Neural cell (in vitro differentiated cells): ENCODE measurements at regions not wholly inside any gene's neighbourhood (a gene's known extent, or its start where the extent isn't known, plus 50 kb on each side); places are given as distances from the start of the nearest gene placed in this dataset.

Experiments
- H2AFZ ChIP-seq: fragments of 200-600, 300-800 bp; sonication (generic), shearing (Covaris generic); 2 replicates; pipeline ENCODE4 v1.6.0; 2014; ENCODE audit warnings: low read depth, mild to moderate bottlenecking, antibody characterized with exemption, low read length, moderate library complexity
- H3F3A ChIP-seq: fragments of 200-600 bp; shearing (Covaris generic); 2 replicates; pipeline ENCODE4 v1.6.1; 2016; ENCODE audit warnings: mild to moderate bottlenecking, moderate library complexity, mixed read lengths, antibody characterized with exemption, low read length; ENCODE audit not compliant: insufficient read depth, poor library complexity, severe bottlenecking
- H3K27ac ChIP-seq: fragments of 200-600, 300-800 bp; sonication (generic), shearing (Covaris generic); 2 replicates; pipeline ENCODE4 v1.5.1; 2014; ENCODE audit warnings: mild to moderate bottlenecking, low read length, moderate library complexity
- H3K27me3 ChIP-seq: fragments of 300-800, 200-600 bp; sonication (generic), shearing (Covaris generic); 2 replicates; pipeline ENCODE4 v1.6.0; 2014; ENCODE audit warnings: mild to moderate bottlenecking, low read depth, low read length, moderate library complexity; ENCODE audit not compliant: insufficient read depth
- H3K36me3 ChIP-seq: fragments of 300-800, 200-600 bp; sonication (generic), shearing (Covaris generic); 2 replicates; pipeline ENCODE4 v1.5.1; 2014; ENCODE audit warnings: mild to moderate bottlenecking, antibody characterized with exemption, low read length, moderate library complexity; ENCODE audit not compliant: insufficient read depth
- H3K4me2 ChIP-seq: fragments of 300-800, 200-600 bp; sonication (generic), shearing (Covaris generic); 2 replicates; pipeline ENCODE4 v1.6.0; 2014; ENCODE audit warnings: mild to moderate bottlenecking, low read length
- H3K4me3 ChIP-seq: fragments of 300-800, 200-600 bp; sonication (generic), shearing (Covaris generic); 2 replicates; pipeline ENCODE4 v1.5.1; 2014; ENCODE audit warnings: mild to moderate bottlenecking, low read length, moderate library complexity
- H3K79me2 ChIP-seq: fragments of 200-600 bp; shearing (Covaris generic); replicated peaks from 2 replicates; pipeline ENCODE4 v1.6.0; 2014; ENCODE audit warnings: mild to moderate bottlenecking, low read length, moderate library complexity; ENCODE audit not compliant: insufficient read depth
- H3K9ac ChIP-seq: fragments of 300-800, 200-600 bp; sonication (generic), shearing (Covaris generic); 2 replicates; pipeline ENCODE4 v1.6.1; 2016; ENCODE audit warnings: mild to moderate bottlenecking, low read length, mixed read lengths
- H3K9me2 ChIP-seq: fragments of 200-600 bp; shearing (Covaris generic); 2 replicates; pipeline ENCODE4 v1.6.1; 2016; ENCODE audit warnings: mild to moderate bottlenecking, low read length, mixed read lengths; ENCODE audit not compliant: insufficient read depth
- H3K9me3 ChIP-seq: fragments of 200-600, 300-800 bp; sonication (generic), shearing (Covaris generic); 2 replicates; pipeline ENCODE4 v1.6.1; 2016; ENCODE audit warnings: mild to moderate bottlenecking, mixed run types, low read length, moderate library complexity, mixed read lengths
- H4K20me1 ChIP-seq: fragments of 200-600 bp; shearing (Covaris generic); 2 replicates; pipeline ENCODE4 v1.6.1; 2016; ENCODE audit warnings: mild to moderate bottlenecking, mixed run types; ENCODE audit not compliant: insufficient read depth
- CTCF ChIP-seq: fragments of 450-650 bp; IDR thresholded peaks from 2 replicates; pipeline ENCODE4 v1.5.1; 2014; ENCODE audit warnings: antibody characterized with exemption, mild to moderate bottlenecking, moderate library complexity; ENCODE audit not compliant: poor library complexity, severe bottlenecking
- EP300 ChIP-seq: fragments of 450-650 bp; conservative IDR thresholded peaks from 2 replicates; pipeline ENCODE4 v1.6.1; 2014; ENCODE audit warnings: antibody characterized with exemption, mild to moderate bottlenecking, moderate library complexity; ENCODE audit not compliant: poor library complexity, severe bottlenecking
- EZH2 ChIP-seq: fragments of 200-600, 300-800 bp; shearing (Covaris generic), sonication (generic); IDR thresholded peaks from 2 replicates; pipeline ENCODE4 v1.6.1; 2014; ENCODE audit warnings: antibody characterized with exemption, low read length, borderline replicate concordance, mild to moderate bottlenecking; ENCODE audit not compliant: insufficient read depth, poor library complexity, severe bottlenecking
- MXI1 ChIP-seq: fragments of 450-650 bp; conservative IDR thresholded peaks from 2 replicates; pipeline ENCODE4 v1.6.1; 2014; ENCODE audit warnings: antibody characterized with exemption, mild to moderate bottlenecking; ENCODE audit not compliant: poor library complexity, severe bottlenecking
- POLR2AphosphoS5 ChIP-seq: IDR thresholded peaks from 2 replicates; pipeline ENCODE4 v1.6.1; 2012
- RAD21 ChIP-seq: fragments of 450-650 bp; conservative IDR thresholded peaks from 2 replicates; pipeline ENCODE4 v1.6.1; 2014; ENCODE audit warnings: antibody characterized with exemption, mild to moderate bottlenecking, moderate library complexity
- REST ChIP-seq: IDR thresholded peaks from 2 replicates; pipeline ENCODE4 v1.6.1; 2012; ENCODE audit warnings: borderline replicate concordance
- SMC3 ChIP-seq: fragments of 450-650 bp; conservative IDR thresholded peaks from 2 replicates; pipeline ENCODE4 v1.6.1; 2014; ENCODE audit warnings: antibody characterized with exemption, mild to moderate bottlenecking, moderate library complexity; ENCODE audit not compliant: poor library complexity
- TAF1 ChIP-seq: IDR thresholded peaks from 2 replicates; pipeline ENCODE4 v1.6.1; 2012; ENCODE audit warnings: low read depth

GRCh38 chr19:29083863-29084262, 129.1 kb downstream of the UQCRFS1 start:
- TF ChIP-seq EP300 (no peak), TAF1 (no peak), RAD21 (no peak), MXI1 (no peak), EZH2 (no peak), REST (no peak), CTCF (no peak), POLR2AphosphoS5 (no peak), SMC3 (no peak)
- no peaks in the 10 kb centered on the region for H3K9me2 ChIP-seq
- H3K36me3 ChIP-seq: no peaks in the 10 kb centered on the region
- H3K4me2 ChIP-seq: no peak overlapping the region
- no peak overlapping the region for H3K9ac ChIP-seq
- H3K4me3 ChIP-seq: no peak overlapping the region
- H3K9me3 ChIP-seq: no peaks in the 10 kb centered on the region
- H3F3A ChIP-seq: no peaks in the 10 kb centered on the region
- H4K20me1 ChIP-seq: no peaks in the 10 kb centered on the region
- no peak overlapping the region for H2AFZ ChIP-seq
- no peaks in the 10 kb centered on the region for H3K27me3 ChIP-seq
- no peak overlapping the region for H3K27ac ChIP-seq
- H3K79me2 ChIP-seq: no peaks in the 10 kb centered on the region

DNA sequence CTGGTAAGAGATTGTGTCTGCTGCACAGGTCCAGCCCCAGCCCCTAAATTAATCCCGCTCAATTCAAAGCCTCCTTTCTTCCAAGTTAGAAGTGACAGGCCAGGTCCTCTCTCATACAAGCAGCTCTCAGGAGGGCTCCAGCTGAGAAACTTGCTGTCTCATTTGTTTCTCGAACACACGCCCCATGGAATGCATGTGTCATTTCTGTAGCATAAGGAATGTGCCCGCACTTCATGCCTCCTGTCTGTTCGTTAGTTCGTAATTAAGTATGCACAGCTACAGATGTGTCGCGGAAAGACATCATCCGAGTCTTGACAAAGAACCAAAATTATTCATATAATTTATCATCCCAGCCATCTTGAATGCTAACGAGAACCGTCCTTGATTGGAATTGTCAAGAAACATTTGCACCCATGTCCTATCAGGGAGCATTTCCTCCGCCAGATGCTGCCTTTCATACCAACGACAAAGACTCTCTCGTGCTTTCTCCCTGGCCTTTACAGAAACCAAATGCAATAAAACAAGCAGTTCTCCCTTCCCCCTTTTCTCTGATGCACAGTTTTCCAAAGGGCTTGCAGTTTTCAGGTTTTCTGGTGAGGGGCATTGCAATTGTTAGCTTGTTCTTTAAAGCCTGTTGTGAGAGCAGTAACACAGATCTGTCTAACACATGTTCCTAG, 133.5 kb downstream of the UQCRFS1 start:
- H3K4me3 ChIP-seq: no peak overlapping the region
- no peak overlapping the region for H3K9ac ChIP-seq
- no peak overlapping the region for H2AFZ ChIP-seq
- no peaks in the 10 kb centered on the region for H3K27me3 ChIP-seq
- no peaks in the 10 kb centered on the region for H3K9me3 ChIP-seq
- no peaks in the 10 kb centered on the region for H4K20me1 ChIP-seq
- H3K79me2 ChIP-seq: no peaks in the 10 kb centered on the region
- H3F3A ChIP-seq: no peaks in the 10 kb centered on the region
- H3K36me3 ChIP-seq: no peaks in the 10 kb centered on the region
- no peaks in the 10 kb centered on the region for H3K9me2 ChIP-seq
- TF ChIP-seq POLR2AphosphoS5 (no peak), RAD21 (no peak), EP300 (no peak), SMC3 (no peak), CTCF (no peak), MXI1 (no peak), REST (no peak), EZH2 (no peak), TAF1 (no peak)
- no peak overlapping the region for H3K4me2 ChIP-seq
- no peak overlapping the region for H3K27ac ChIP-seq
